SK-N-SH (cell line): ENCODE measurements at regions not wholly inside any gene's neighbourhood (a gene's known extent, or its start where the extent isn't known, plus 50 kb on each side); places are given as distances from the start of the nearest gene placed in this dataset.

Experiments used
- CTCF ChIA-PET: fragments of 300-600, 350-600 bp; formaldehyde crosslinking; extraction: SDS; loops from one replicate; lab custom pipeline; 2021; lab: Yijun Ruan, JAX
- POLR2A ChIA-PET: fragments of 350-600 bp; sonication (Branson Sonifier 250); formaldehyde crosslinking; extraction: SDS; loops from one replicate; lab custom pipeline; 2020; ENCODE audit warnings: antibody characterized with exemption, inconsistent platforms; lab: Yijun Ruan, JAX
- DNase-seq: peaks from one replicate; pipeline ENCODE4 v3.0.0; 2012
- H2AFZ ChIP-seq: fragments of 200-600 bp; sonication (generic); 2 replicates; pipeline ENCODE4 v1.8.1; 2016; ENCODE audit warnings: antibody characterized with exemption, mild to moderate bottlenecking, low read depth
- H3F3A ChIP-seq: fragments of 200-600 bp; sonication (generic); replicated peaks from 2 replicates; pipeline ENCODE3; 2016; ENCODE audit warnings: antibody characterized with exemption, mild to moderate bottlenecking; ENCODE audit not compliant: insufficient read depth
- H3K27ac ChIP-seq, 2 experiments: fragments of 200-500 bp in 1 of 2; fragments of 200-600 bp in 1 of 2; sonication (Bioruptor generic) in 1 of 2; sonication (generic), shearing (Covaris generic) in 1 of 2; 2 replicates each; pipeline versions ENCODE4 v1.5.1 to v1.6.1; 2014 to 2016; ENCODE audit warnings: low read depth in 2 of 2, inconsistent platforms in 1 of 2, low read length in 1 of 2, mild to moderate bottlenecking in 1 of 2, mixed read lengths in 1 of 2
- H3K27me3 ChIP-seq: fragments of 200-600 bp; sonication (generic), shearing (Covaris generic); 2 replicates; pipeline ENCODE4 v1.6.1; 2016; ENCODE audit warnings: mixed run types; ENCODE audit not compliant: insufficient read depth
- H3K36me3 ChIP-seq, 2 experiments: fragments of 200-500 bp in 1 of 2; fragments of 200-600 bp in 1 of 2; sonication (Bioruptor generic) in 1 of 2; sonication (generic) in 1 of 2; replicated peaks in 1 of 2; 2 replicates each; pipeline versions ENCODE3 to v1.5.1; 2014 to 2016; ENCODE audit warnings: low read length in 1 of 2, mild to moderate bottlenecking in 1 of 2; ENCODE audit not compliant: insufficient read depth in 2 of 2, control insufficient read depth in 1 of 2
- H3K4me1 ChIP-seq, 2 experiments: fragments of 200-500 bp in 1 of 2; fragments of 200-600 bp in 1 of 2; sonication (Bioruptor generic) in 1 of 2; sonication (generic), shearing (Covaris generic) in 1 of 2; 2 replicates each; pipeline versions ENCODE4 v1.5.1 to v1.6.1; 2014 to 2016; ENCODE audit warnings: low read depth in 1 of 2, low read length in 1 of 2, mixed run types in 1 of 2; ENCODE audit not compliant: insufficient read depth in 2 of 2, control insufficient read depth in 1 of 2
- H3K4me2 ChIP-seq: fragments of 200-600 bp; sonication (generic), shearing (Covaris generic); 2 replicates; pipeline ENCODE4 v1.6.1; 2017; ENCODE audit warnings: mixed run types
- H3K4me3 ChIP-seq, 2 experiments: fragments of 200-500 bp in 1 of 2; fragments of 200-600 bp in 1 of 2; sonication (Bioruptor generic) in 1 of 2; sonication (generic), shearing (Covaris generic) in 1 of 2; 2 replicates each; pipeline versions ENCODE4 v1.5.1 to v1.8.1; 2014 to 2016; ENCODE audit warnings: low read depth in 2 of 2, inconsistent platforms in 1 of 2, low read length in 1 of 2, mild to moderate bottlenecking in 1 of 2, mixed read lengths in 1 of 2, moderate library complexity in 1 of 2
- H3K79me2 ChIP-seq: fragments of 200-600 bp; sonication (generic); 2 replicates; pipeline ENCODE4 v1.8.1; 2017; ENCODE audit warnings: mild to moderate bottlenecking; ENCODE audit not compliant: insufficient read depth
- H3K9ac ChIP-seq: fragments of 200-600 bp; sonication (generic); 2 replicates; pipeline ENCODE4 v1.6.1; 2017; ENCODE audit warnings: mixed run types
- H3K9me2 ChIP-seq: fragments of 200-600 bp; sonication (generic); 2 replicates; pipeline ENCODE4 v1.6.1; 2017; ENCODE audit warnings: mixed run types
- H3K9me3 ChIP-seq: fragments of 200-600 bp; sonication (generic); 2 replicates; pipeline ENCODE4 v1.6.1; 2017; ENCODE audit warnings: mixed run types, mild to moderate bottlenecking, moderate library complexity
- H4K20me1 ChIP-seq: fragments of 200-600 bp; sonication (generic); 2 replicates; pipeline ENCODE4 v1.6.1; 2017; ENCODE audit warnings: mild to moderate bottlenecking, mixed run types; ENCODE audit not compliant: insufficient read depth
- CHD2 ChIP-seq: fragments of 150-350 bp; IDR thresholded peaks from 2 replicates; pipeline ENCODE4 v1.6.1; 2018; ENCODE audit warnings: low read length; ENCODE audit not compliant: partially characterized antibody
- CTCF ChIP-seq: fragments of 200-600 bp; sonication (generic); IDR thresholded peaks from 2 replicates; pipeline ENCODE4 v1.6.1; 2017; ENCODE audit warnings: antibody characterized with exemption, mild to moderate bottlenecking, moderate library complexity
- ELF1 ChIP-seq: IDR thresholded peaks from 2 replicates; pipeline ENCODE4 v1.4.0; 2012
- EP300 ChIP-seq, 2 experiments: IDR thresholded peaks; 2 replicates each; pipeline versions ENCODE4 v1.4.0 to v1.6.1; 2012; ENCODE audit warnings: borderline replicate concordance in 1 of 2, low read depth in 1 of 2, low read length in 1 of 2
- EZH2phosphoT487 ChIP-seq: fragments of 200-600 bp; sonication (generic); IDR thresholded peaks from 2 replicates; pipeline ENCODE4 v1.6.1; 2017; ENCODE audit warnings: low read depth, mixed run types, mild to moderate bottlenecking, antibody characterized with exemption, moderate library complexity, borderline replicate concordance
- FOXM1 ChIP-seq: IDR thresholded peaks from 2 replicates; pipeline ENCODE4 v1.4.0; 2012; ENCODE audit warnings: low read depth, mild to moderate bottlenecking
- GABPA ChIP-seq: IDR thresholded peaks from 2 replicates; pipeline ENCODE4 v1.4.0; 2012; ENCODE audit warnings: low read depth, mild to moderate bottlenecking
- GATA2 ChIP-seq: sonication (generic); formaldehyde crosslinking; IDR thresholded peaks from 2 replicates; pipeline ENCODE4 v1.5.0; 2020; ENCODE audit warnings: mild to moderate bottlenecking, missing genetic modification reagents
- JUND ChIP-seq: IDR thresholded peaks from 2 replicates; pipeline ENCODE4 v1.4.0; 2012
- MAX ChIP-seq: IDR thresholded peaks from 2 replicates; pipeline ENCODE4 v1.4.0; 2012; ENCODE audit warnings: low read depth
- MEF2A ChIP-seq: IDR thresholded peaks from 2 replicates; pipeline ENCODE4 v1.4.0; 2012; ENCODE audit warnings: low read depth, borderline replicate concordance
- MXI1 ChIP-seq: IDR thresholded peaks from 2 replicates; pipeline ENCODE4 v1.6.1; 2012; ENCODE audit warnings: mild to moderate bottlenecking, low read depth, low read length, improper control_type of control experiment
- NFIC ChIP-seq: IDR thresholded peaks from 2 replicates; pipeline ENCODE4 v1.4.0; 2012; ENCODE audit warnings: borderline replicate concordance
- NRF1 ChIP-seq: IDR thresholded peaks from 2 replicates; pipeline ENCODE4 v1.6.1; 2012; ENCODE audit warnings: low read depth, mild to moderate bottlenecking, low read length
- POLR2AphosphoS5 ChIP-seq: IDR thresholded peaks from 2 replicates; pipeline ENCODE4 v1.6.1; 2012; ENCODE audit warnings: low read depth, low read length
- RAD21 ChIP-seq: IDR thresholded peaks from 2 replicates; pipeline ENCODE4 v1.6.1; 2012; ENCODE audit warnings: mild to moderate bottlenecking, low read length
- REST ChIP-seq: IDR thresholded peaks from 2 replicates; pipeline ENCODE4 v1.6.1; 2012; ENCODE audit warnings: mild to moderate bottlenecking, low read depth, low read length, moderate library complexity
- RFX5 ChIP-seq: IDR thresholded peaks from 2 replicates; pipeline ENCODE4 v1.6.1; 2012; ENCODE audit warnings: mild to moderate bottlenecking, improper control_type of control experiment, low read length
- RXRA ChIP-seq: IDR thresholded peaks from 2 replicates; pipeline ENCODE4 v1.4.0; 2012; ENCODE audit warnings: low read depth, mild to moderate bottlenecking, borderline replicate concordance
- SIN3A ChIP-seq: IDR thresholded peaks from 2 replicates; pipeline ENCODE4 v1.6.1; 2012; ENCODE audit warnings: low read depth, mild to moderate bottlenecking, low read length, moderate library complexity, borderline replicate concordance
- SMC3 ChIP-seq: IDR thresholded peaks from 2 replicates; pipeline ENCODE4 v1.6.1; 2012; ENCODE audit warnings: low read depth, low read length, improper control_type of control experiment
- TAF1 ChIP-seq: IDR thresholded peaks from 2 replicates; pipeline ENCODE4 v1.6.1; 2012; ENCODE audit warnings: low read depth, mild to moderate bottlenecking, low read length, moderate library complexity, borderline replicate concordance
- TCF12 ChIP-seq: IDR thresholded peaks from 2 replicates; pipeline ENCODE4 v1.4.0; 2012
- TEAD4 ChIP-seq: IDR thresholded peaks from 2 replicates; pipeline ENCODE4 v1.4.0; 2012; ENCODE audit warnings: mild to moderate bottlenecking, borderline replicate concordance; ENCODE audit not compliant: insufficient read depth
- WGBS: methylation state at CpG from one replicate; pipeline ENCODE4 v1.1.6; 2017; ENCODE audit warnings: low lambda C conversion rate; 5-methylcytosine and 5-hydroxymethylcytosine counted together
- TF ChIP-seq, protein P1 (sequence below): fragments of 150-350 bp; IDR thresholded peaks from 2 replicates; pipeline ENCODE4 v1.6.1; 2017; ENCODE audit warnings: antibody characterized with exemption, low read length, low read depth, borderline replicate concordance
- TF ChIP-seq, protein P2 (sequence below): IDR thresholded peaks from 2 replicates; pipeline ENCODE4; 2012
- TF ChIP-seq, protein P3 (sequence below): IDR thresholded peaks from 2 replicates; pipeline ENCODE4 v1.4.0; 2012; ENCODE audit warnings: low read depth, borderline replicate concordance

DNA sequence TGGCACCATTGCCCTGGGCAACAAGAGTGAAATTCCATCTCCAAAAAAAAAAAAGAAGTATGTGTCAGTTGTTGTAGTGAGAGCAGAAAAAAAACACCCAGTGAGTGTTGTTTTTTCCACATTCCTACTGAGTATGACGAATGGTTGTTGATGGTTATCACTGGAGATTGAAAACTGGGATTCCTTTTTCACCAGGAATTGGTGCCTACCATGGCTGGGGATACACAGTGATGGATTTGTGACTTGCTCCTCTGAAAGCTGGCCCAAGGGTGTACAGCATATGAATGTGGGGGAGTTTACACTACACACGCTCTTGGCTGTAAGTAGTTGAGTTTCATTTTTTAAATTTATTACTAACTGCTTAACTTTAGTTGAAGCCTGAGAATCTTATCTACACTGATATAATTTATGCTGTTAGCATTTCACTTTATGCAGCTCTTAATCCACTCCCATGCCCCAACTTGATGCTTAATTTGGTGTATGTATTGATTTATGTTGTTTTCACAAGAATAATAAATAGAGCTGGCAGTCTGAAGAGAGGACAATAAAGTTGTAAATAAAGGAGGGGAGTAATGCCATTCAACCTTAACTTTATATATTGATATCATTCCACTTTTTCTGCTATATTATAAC lies 56.0 kb upstream of the MME start:
- H3K27me3 ChIP-seq = no peaks in the 10 kb centered on the region
- H3K9ac ChIP-seq = no peak overlapping the region; the same call in 1 of the 2 replicates
- no peaks in the 10 kb centered on the region for H3K36me3 ChIP-seq
- 18% methylated on average over 2 of the region's 2 CpGs for WGBS
- no peaks in the 10 kb centered on the region for H3K79me2 ChIP-seq
- H3K9me2 ChIP-seq = no peaks in the 10 kb centered on the region
- ChIA-PET POLR2A (no interaction called here), CTCF (no interaction called here)
- peak overlapping the region in 1 of 2 experiments; percentile 33; a peak in 1 of 4 replicates for H3K4me3 ChIP-seq
- H4K20me1 ChIP-seq = no peaks in the 10 kb centered on the region
- H3K4me2 ChIP-seq = 0 out of 2 replicates have a peak overlapping the region, but pooled peaks have one; percentile 5
- H2AFZ ChIP-seq = peak overlapping the region; percentile 7; the same call in 1 of the 2 replicates
- DNase-seq = no peak
- H3K27ac ChIP-seq = peak overlapping the region; percentile 38 to 48; a peak in 3 of 4 replicates
- H3K4me1 ChIP-seq = no peaks in the 10 kb centered on the region; a peak in 1 of 4 replicates
- H3F3A ChIP-seq = no peaks in the 10 kb centered on the region
- no peaks in the 10 kb centered on the region for H3K9me3 ChIP-seq
- TF ChIP-seq ELF1 (no peak), RXRA (no peak), TCF12 (peak; percentile 88), TAF1 (no peak), TEAD4 (peak; percentile 71), CTCF (no peak), FOXM1 (peak; percentile 72; the same call in 1 of the 2 replicates), NFIC (peak; percentile 47; the same call in 1 of the 2 replicates), GABPA (no peak), MAX (no peak), EP300 (IDR thresholded peaks at IDR 0.05; ENCODE audit: borderline replicate concordance in 1 of 2, low read depth in 1 of 2, low read length in 1 of 2) (peak in 1 of 2 experiments; percentile 85; a peak in 2 of 4 replicates), RAD21 (no peak), GATA2 (no peak), POLR2AphosphoS5 (peak; percentile 57), MEF2A (no peak), JUND (peak; percentile 80), EZH2phosphoT487 (no peak), CHD2 (no peak), MXI1 (no peak), SIN3A (no peak), SMC3 (peak; percentile 5; the same call in 1 of the 2 replicates), NRF1 (no peak), RFX5 (no peak), REST (no peak)
- TF ChIP-seq, protein P1, sequence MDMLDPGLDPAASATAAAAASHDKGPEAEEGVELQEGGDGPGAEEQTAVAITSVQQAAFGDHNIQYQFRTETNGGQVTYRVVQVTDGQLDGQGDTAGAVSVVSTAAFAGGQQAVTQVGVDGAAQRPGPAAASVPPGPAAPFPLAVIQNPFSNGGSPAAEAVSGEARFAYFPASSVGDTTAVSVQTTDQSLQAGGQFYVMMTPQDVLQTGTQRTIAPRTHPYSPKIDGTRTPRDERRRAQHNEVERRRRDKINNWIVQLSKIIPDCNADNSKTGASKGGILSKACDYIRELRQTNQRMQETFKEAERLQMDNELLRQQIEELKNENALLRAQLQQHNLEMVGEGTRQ = no peak
- TF ChIP-seq, protein P2, sequence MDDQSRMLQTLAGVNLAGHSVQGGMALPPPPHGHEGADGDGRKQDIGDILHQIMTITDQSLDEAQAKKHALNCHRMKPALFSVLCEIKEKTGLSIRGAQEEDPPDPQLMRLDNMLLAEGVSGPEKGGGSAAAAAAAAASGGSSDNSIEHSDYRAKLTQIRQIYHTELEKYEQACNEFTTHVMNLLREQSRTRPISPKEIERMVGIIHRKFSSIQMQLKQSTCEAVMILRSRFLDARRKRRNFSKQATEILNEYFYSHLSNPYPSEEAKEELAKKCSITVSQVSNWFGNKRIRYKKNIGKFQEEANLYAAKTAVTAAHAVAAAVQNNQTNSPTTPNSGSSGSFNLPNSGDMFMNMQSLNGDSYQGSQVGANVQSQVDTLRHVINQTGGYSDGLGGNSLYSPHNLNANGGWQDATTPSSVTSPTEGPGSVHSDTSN = peak; percentile 94
- TF ChIP-seq, protein P3, sequence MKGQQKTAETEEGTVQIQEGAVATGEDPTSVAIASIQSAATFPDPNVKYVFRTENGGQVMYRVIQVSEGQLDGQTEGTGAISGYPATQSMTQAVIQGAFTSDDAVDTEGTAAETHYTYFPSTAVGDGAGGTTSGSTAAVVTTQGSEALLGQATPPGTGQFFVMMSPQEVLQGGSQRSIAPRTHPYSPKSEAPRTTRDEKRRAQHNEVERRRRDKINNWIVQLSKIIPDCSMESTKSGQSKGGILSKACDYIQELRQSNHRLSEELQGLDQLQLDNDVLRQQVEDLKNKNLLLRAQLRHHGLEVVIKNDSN = no peak
